GM12878 (cell line): ENCODE measurements at regions not wholly inside any gene's neighbourhood (a gene's known extent, or its start where the extent isn't known, plus 50 kb on each side); places are given as distances from the start of the nearest gene placed in this dataset.

ENCODE experiments used
- ATAC-seq: fragments of 200-7000 bp; cut with Tn5 transposase; 3 replicates; pipeline ENCODE4 v1.9.1; 2020; ENCODE audit warnings: mild to moderate bottlenecking, moderate library complexity
- BruUV-seq: library from RNA; stranded (reverse); fragments of 400-500 nt; replicated peaks from 2 replicates; lab custom pipeline; 2021; lab: Mats Ljungman, UMichigan
- CTCF ChIA-PET: fragments of 300-600 bp; sonication (Branson Sonifier 250); formaldehyde crosslinking; extraction: SDS; loops from one replicate; lab custom pipeline; 2021; ENCODE audit warnings: inconsistent platforms; lab: Yijun Ruan, JAX
- POLR2A ChIA-PET: fragments of 350-600 bp; formaldehyde crosslinking; extraction: SDS; loops from one replicate; lab custom pipeline; 2021; ENCODE audit warnings: inconsistent platforms; lab: Charles Lee
- RAD21 ChIA-PET: fragments of 300-600 bp; sonication (Branson Sonifier 250); formaldehyde crosslinking; loops from one replicate; lab custom pipeline; 2023; ENCODE audit warnings: antibody characterized with exemption; ENCODE audit not compliant: unreplicated experiment; lab: Charles Lee
- SMC1A ChIA-PET: fragments of 300-600 bp; sonication (Branson Sonifier 250); formaldehyde crosslinking; loops from one replicate; lab custom pipeline; 2023; ENCODE audit not compliant: unreplicated experiment, uncharacterized antibody; lab: Charles Lee
- DNase-seq: peaks from one replicate; pipeline ENCODE4 v3.0.0-alpha.2; 2011; ENCODE audit warnings: low read depth, low spot score
- FAIRE-seq: peaks from 3 replicates; lab custom pipeline; 2011; peaks lifted over from hg19 to GRCh38; lab: Jason Lieb, UNC
- H2AFZ ChIP-seq: 2 replicates; pipeline ENCODE4 v1.6.0; 2011; ENCODE audit warnings: low read depth, low read length, control low read depth; ENCODE audit not compliant: control insufficient read depth
- H3K27ac ChIP-seq: 2 replicates; pipeline ENCODE4 v1.5.1; 2011; ENCODE audit warnings: control low read depth; ENCODE audit not compliant: control insufficient read depth, insufficient read depth
- H3K27me3 ChIP-seq, 2 experiments: replicated peaks in 1 of 2; 2 replicates each; pipeline versions ENCODE4 v1.6.0 to v1.6.1; 2011; ENCODE audit warnings: low read length in 1 of 2; ENCODE audit not compliant: control insufficient read depth in 2 of 2, insufficient read depth in 2 of 2
- H3K36me3 ChIP-seq, 2 experiments: 2 replicates each; pipeline ENCODE4 v1.5.1; 2011; ENCODE audit warnings: low read length in 1 of 2; ENCODE audit not compliant: control insufficient read depth in 2 of 2, insufficient read depth in 2 of 2
- H3K4me1 ChIP-seq: 2 replicates; pipeline ENCODE4 v1.6.1; 2011; ENCODE audit warnings: mild to moderate bottlenecking, low read length, moderate library complexity, mixed read lengths; ENCODE audit not compliant: control insufficient read depth, insufficient read depth
- H3K4me2 ChIP-seq: 2 replicates; pipeline ENCODE4 v1.6.0; 2011; ENCODE audit warnings: control low read depth; ENCODE audit not compliant: control insufficient read depth, insufficient read depth
- H3K4me3 ChIP-seq: fragments of 200-600 bp; sonication (generic); 2 replicates; pipeline ENCODE4 v1.5.1; 2016
- H3K79me2 ChIP-seq: 2 replicates; pipeline ENCODE4 v1.6.0; 2011; ENCODE audit warnings: low read length; ENCODE audit not compliant: control insufficient read depth, insufficient read depth
- H3K9ac ChIP-seq: 2 replicates; pipeline ENCODE4 v1.8.0; 2011; ENCODE audit warnings: low read length, control low read depth, mixed read lengths; ENCODE audit not compliant: control insufficient read depth, insufficient read depth
- H3K9me3 ChIP-seq: replicated peaks from 3 replicates; pipeline ENCODE4 v1.5.1; 2011; ENCODE audit warnings: mild to moderate bottlenecking, low read length; ENCODE audit not compliant: control insufficient read depth, insufficient read depth
- H4K20me1 ChIP-seq: 2 replicates; pipeline ENCODE4 v1.6.0; 2011; ENCODE audit not compliant: control insufficient read depth, insufficient read depth
- ATF2 ChIP-seq: IDR thresholded peaks from 2 replicates; pipeline ENCODE4 v1.6.1; 2012; ENCODE audit warnings: low read length, inconsistent platforms
- BHLHE40 ChIP-seq, 2 experiments: fragments of 450-650 bp in 1 of 2; IDR thresholded peaks; 2 replicates each; pipeline ENCODE4 v1.6.1; 2011 to 2017; ENCODE audit warnings: low read depth in 2 of 2, borderline replicate concordance in 1 of 2, improper control_type of control experiment in 1 of 2, low read length in 1 of 2, mild to moderate bottlenecking in 1 of 2
- BRCA1 ChIP-seq: IDR thresholded peaks from 2 replicates; pipeline ENCODE4 v1.6.1; 2011; ENCODE audit warnings: low read depth, low read length, improper control_type of control experiment
- NR2C1 ChIP-seq: fragments of 450-650 bp; IDR thresholded peaks from 2 replicates; pipeline ENCODE4 v1.6.1; 2017; ENCODE audit warnings: antibody characterized with exemption, mild to moderate bottlenecking, moderate library complexity
- NR2F1 ChIP-seq: fragments of 450-650 bp; conservative IDR thresholded peaks from 2 replicates; pipeline ENCODE4 v1.6.1; 2017; ENCODE audit warnings: mild to moderate bottlenecking
- RBBP5 ChIP-seq: fragments of 200-600 bp; sonication (generic); conservative IDR thresholded peaks from 2 replicates; pipeline ENCODE4 v1.6.1; 2016
- SPI1 ChIP-seq: IDR thresholded peaks from 2 replicates; pipeline ENCODE4 v1.6.1; 2011; ENCODE audit warnings: low read depth, mild to moderate bottlenecking, low read length, moderate library complexity, borderline replicate concordance; ENCODE audit not compliant: insufficient read depth
- SREBF1 ChIP-seq: IDR thresholded peaks from 2 replicates; pipeline ENCODE4 v1.6.1; 2012; ENCODE audit warnings: mild to moderate bottlenecking, low read length
- TAF1 ChIP-seq: IDR thresholded peaks from 2 replicates; pipeline ENCODE4 v1.6.1; 2011; ENCODE audit warnings: mild to moderate bottlenecking, low read depth, low read length, borderline replicate concordance
- ZNF274 ChIP-seq: IDR thresholded peaks from one replicate; pipeline ENCODE4 v1.8.0; 2011; ENCODE audit not compliant: insufficient read length, insufficient read depth
- WGBS: methylation state at CpG from one replicate; pipeline ENCODE4 v1.1.6; 2016; ENCODE audit warnings: low lambda C conversion rate; ENCODE audit not compliant: insufficient replicate concordance, insufficient coverage; ENCODE audit errors: missing lambda C conversion rate; 5-methylcytosine and 5-hydroxymethylcytosine counted together
- in situ Hi-C: fragments of 300-500 bp; cut with MboI; formaldehyde crosslinking; loops from 9 replicates; pipeline ENCODE4 v1.14.3; 2018; ENCODE audit warnings: mixed read lengths
- intact Hi-C: fragments of 100-400 bp; cut with micrococcal nuclease; formaldehyde crosslinking; loops from one replicate; pipeline ENCODE4 v1.14.2; 2022; ENCODE audit not compliant: unreplicated experiment

- TF ChIP-seq ATF2 = no peak
- TF ChIP-seq BRCA1 = no peak
- TF ChIP-seq ZNF274 = no peak
- TF ChIP-seq TAF1 = no peak
- no peak for TF ChIP-seq SPI1
- TF ChIP-seq RBBP5 = no peak
These were observed 138.2 kb upstream of the KLF4 start (continued) for GRCh38 chr9:107627781-107628180.

- ChIA-PET SMC1A (no interaction called here), POLR2A (no interaction called here), CTCF (interaction anchor here (0.7 to 1.2 kb wide), 2 partner anchors 17 to 161 kb away, joined by 3 read pairs; no protein-coding TSS in a partner anchor), RAD21 (interaction anchor here (0.6 to 1.0 kb wide), 3 partner anchors 125 to 486 kb away, joined by 3 to 4 read pairs (median 3); no protein-coding TSS in a partner anchor)
- H3K27ac ChIP-seq = no peak overlapping the region
- no peaks in the 10 kb centered on the region for H4K20me1 ChIP-seq
- H3K36me3 ChIP-seq = no peaks in the 10 kb centered on the region
- WGBS = 12% methylated on average over 6 of the region's 6 CpGs
- no peak overlapping the region for H3K4me2 ChIP-seq
- TF ChIP-seq BHLHE40 (IDR thresholded peaks at IDR 0.05; ENCODE audit: borderline replicate concordance in 1 of 2, low read depth in 2 of 2, low read length in 1 of 2) (no peak), NR2C1 (peak; percentile 10; the same call in 1 of the 2 replicates), NR2F1 (peak; percentile 89), SREBF1 (no peak)
- peaks cover 0 to 2% of the 10 kb centered on the region in 2 experiments; a peak in 3 of 4 replicates for H3K27me3 ChIP-seq
- H3K4me1 ChIP-seq = no peaks in the 10 kb centered on the region
- H3K79me2 ChIP-seq = no peaks in the 10 kb centered on the region
- H2AFZ ChIP-seq = no peak overlapping the region
- FAIRE-seq (no peak), ATAC-seq (peak; percentile 43; the same call in 2 of the 3 replicates), DNase-seq (no peak)
- intact Hi-C loops (no loop called here), in situ Hi-C loops (no loop called here)
- no peaks in the 10 kb centered on the region for H3K9me3 ChIP-seq
- H3K9ac ChIP-seq = no peak overlapping the region
- H3K4me3 ChIP-seq = no peak overlapping the region
- BruUV-seq = no TSS peak
These were observed 136.5 kb upstream of the KLF4 start for GRCh38 chr9:107626118-107626517.
